BLaER1 treated with 17β-estradiol and CSF1 and Interleukin-3, amounts not matched to agents 10 nM and 100 nM (cell line): ENCODE measurements at regions not wholly inside any gene's neighbourhood (a gene's known extent, or its start where the extent isn't known, plus 50 kb on each side); places are given as distances from the start of the nearest gene placed in this dataset.

Experiments used
- H3K27ac ChIP-seq, 11 experiments: shearing (Covaris generic); formaldehyde crosslinking; 2 replicates each; pipeline ENCODE4 v1.8.1; 2022
- H3K27me3 ChIP-seq, 11 experiments: shearing (Covaris generic); formaldehyde crosslinking; 2 replicates each; pipeline ENCODE4 v1.8.1; 2022
- H3K36me3 ChIP-seq, 11 experiments: shearing (Covaris generic); formaldehyde crosslinking; 2 replicates each; pipeline ENCODE4 v1.8.1; 2022
- H3K4me1 ChIP-seq, 10 experiments: shearing (Covaris generic); formaldehyde crosslinking; 2 replicates each; pipeline ENCODE4 v1.8.1; 2022
- H3K4me2 ChIP-seq, 11 experiments: shearing (Covaris generic); formaldehyde crosslinking; 2 replicates each; pipeline ENCODE4 v1.8.1; 2022
- H3K4me3 ChIP-seq, 10 experiments: shearing (Covaris generic); formaldehyde crosslinking; 2 replicates each; pipeline ENCODE4 v1.8.1; 2022
- H3K9ac ChIP-seq, 11 experiments: shearing (Covaris generic); formaldehyde crosslinking; 2 replicates each; pipeline ENCODE4 v1.8.1; 2022
- H3K9me3 ChIP-seq, 11 experiments: shearing (Covaris generic); formaldehyde crosslinking; replicated peaks in 1 of 11; 2 replicates each; pipeline ENCODE4 v1.8.1; 2022
- H4K20me1 ChIP-seq, 11 experiments: shearing (Covaris generic); formaldehyde crosslinking; 2 replicates each; pipeline ENCODE4 v1.8.1; 2022
- Cebpa-rat ChIP-seq, 11 experiments: shearing (Covaris generic); IDR thresholded peaks; 2 replicates each; pipeline ENCODE4 v1.8.1; 2022

GRCh38 chr16:85330694-85331188, 218.5 kb upstream of the CIBAR2 start:
- peaks cover 42 to 74% (median 68%) of the 10 kb centered on the region in 10 experiments for H3K4me1 ChIP-seq
- peak overlapping the region in 4 of 11 experiments; percentile 12 to 44 (median 16); a peak in 2 of 22 replicates for H3K27ac ChIP-seq
- peak overlapping the region in 4 of 11 experiments; percentile 5 to 30 (median 24); a peak in 4 of 22 replicates for H3K9ac ChIP-seq
- H3K4me3 ChIP-seq = no peak overlapping the region
- no peak for TF ChIP-seq Cebpa-rat (IDR thresholded peaks at IDR 0.05)
- peaks cover 0 to 22% (median 0%) of the 10 kb centered on the region in 11 experiments; a peak in 4 of 22 replicates for H4K20me1 ChIP-seq
- H3K36me3 ChIP-seq = no peaks in the 10 kb centered on the region
- peaks cover 0 to 10% (median 0%) of the 10 kb centered on the region in 11 experiments; a peak in 2 of 22 replicates for H3K9me3 ChIP-seq
- H3K27me3 ChIP-seq = peaks cover 0 to 33% (median 0%) of the 10 kb centered on the region in 11 experiments; a peak in 5 of 22 replicates
- peak overlapping the region; percentile 35 to 94 (median 70); a peak in 21 of 22 replicates for H3K4me2 ChIP-seq

- H3K4me1 ChIP-seq = peaks cover 42 to 75% (median 68%) of the 10 kb centered on the region in 10 experiments
- TF ChIP-seq Cebpa-rat (IDR thresholded peaks at IDR 0.05) = no peak
- H3K36me3 ChIP-seq = no peaks in the 10 kb centered on the region
- H3K27me3 ChIP-seq = peaks cover 0 to 33% (median 0%) of the 10 kb centered on the region in 11 experiments; a peak in 5 of 22 replicates
- no peak overlapping the region for H3K9ac ChIP-seq
- H3K27ac ChIP-seq = no peak overlapping the region
- H3K9me3 ChIP-seq = peaks cover 0 to 3% (median 0%) of the 10 kb centered on the region in 11 experiments; a peak in 2 of 22 replicates
- peaks cover 0 to 29% (median 0%) of the 10 kb centered on the region in 11 experiments; a peak in 5 of 22 replicates for H4K20me1 ChIP-seq
- no peak overlapping the region for H3K4me3 ChIP-seq
- no peak overlapping the region for H3K4me2 ChIP-seq
Observed at GRCh38 chr16:85331688-85332087, 219.4 kb upstream of the CIBAR2 start.

- peaks cover 0 to 33% (median 0%) of the 10 kb centered on the region in 11 experiments; a peak in 5 of 22 replicates for H3K27me3 ChIP-seq
- H3K9ac ChIP-seq = no peak overlapping the region
- peaks cover 0 to 29% (median 0%) of the 10 kb centered on the region in 11 experiments; a peak in 5 of 22 replicates for H4K20me1 ChIP-seq
- H3K4me1 ChIP-seq = peaks cover 42 to 74% (median 64%) of the 10 kb centered on the region in 10 experiments
- H3K4me2 ChIP-seq = no peak overlapping the region
- H3K4me3 ChIP-seq = no peak overlapping the region
- no peaks in the 10 kb centered on the region for H3K36me3 ChIP-seq
- no peak for TF ChIP-seq Cebpa-rat (IDR thresholded peaks at IDR 0.05)
- H3K9me3 ChIP-seq = no peaks in the 10 kb centered on the region
- H3K27ac ChIP-seq = no peak overlapping the region
Observed at GRCh38 chr16:85332175-85332574, 219.9 kb upstream of the CIBAR2 start.

- Histone ChIP-seq H3K4me2 (0 out of 22 replicates have a peak overlapping the region, but pooled peaks of 1 of the 11 experiments have one; percentile 86), H3K27ac (no peak overlapping the region), H3K27me3 (peaks cover 0 to 27% (median 0%) of the 10 kb centered on the region in 11 experiments; a peak in 5 of 22 replicates), H3K4me1 (peaks cover 34 to 63% (median 52%) of the 10 kb centered on the region in 10 experiments), H3K36me3 (no peaks in the 10 kb centered on the region), H4K20me1 (peaks cover 0 to 29% (median 0%) of the 10 kb centered on the region in 11 experiments; a peak in 5 of 22 replicates), H3K9ac (no peak overlapping the region), H3K4me3 (no peak overlapping the region), H3K9me3 (no peaks in the 10 kb centered on the region)
- TF ChIP-seq Cebpa-rat (IDR thresholded peaks at IDR 0.05) = no peak
Observed at GRCh38 chr16:85333337-85333736, 221.1 kb upstream of the CIBAR2 start.

GRCh38 chr16:85333744-85334640, 221.7 kb upstream of the CIBAR2 start:
- peak overlapping the region in 2 of 11 experiments; percentile 9 to 53; a peak in 2 of 22 replicates for H3K27ac ChIP-seq
- no peak for TF ChIP-seq Cebpa-rat (IDR thresholded peaks at IDR 0.05)
- no peaks in the 10 kb centered on the region for H3K9me3 ChIP-seq
- peaks cover 0 to 25% (median 0%) of the 10 kb centered on the region in 11 experiments; a peak in 5 of 22 replicates for H4K20me1 ChIP-seq
- peak overlapping the region in 3 of 11 experiments; percentile 9 to 62 (median 49); a peak in 2 of 22 replicates for H3K9ac ChIP-seq
- peak overlapping the region in 10 of 11 experiments; percentile 70 to 86 (median 80); a peak in 19 of 22 replicates for H3K4me2 ChIP-seq
- no peaks in the 10 kb centered on the region for H3K36me3 ChIP-seq
- H3K4me1 ChIP-seq = peaks cover 27 to 56% (median 45%) of the 10 kb centered on the region in 10 experiments
- peaks cover 0 to 20% (median 0%) of the 10 kb centered on the region in 11 experiments; a peak in 5 of 22 replicates for H3K27me3 ChIP-seq
- H3K4me3 ChIP-seq = no peak overlapping the region

GRCh38 chr16:85334718-85335583, 222.7 kb upstream of the CIBAR2 start:
- H3K4me3 ChIP-seq = peak overlapping the region in 7 of 10 experiments; percentile 12 to 44 (median 28); a peak in 10 of 20 replicates
- peak overlapping the region in 4 of 11 experiments; percentile 9 to 53 (median 12); a peak in 5 of 22 replicates for H3K27ac ChIP-seq
- H3K4me1 ChIP-seq = peaks cover 20 to 47% (median 36%) of the 10 kb centered on the region in 10 experiments
- H3K9ac ChIP-seq = peak overlapping the region; percentile 9 to 62 (median 28); a peak in 13 of 22 replicates
- no peaks in the 10 kb centered on the region for H3K36me3 ChIP-seq
- H3K4me2 ChIP-seq = peak overlapping the region; percentile 70 to 86 (median 81)
- H3K9me3 ChIP-seq = no peaks in the 10 kb centered on the region
- TF ChIP-seq Cebpa-rat (IDR thresholded peaks at IDR 0.05) = no peak
- peaks cover 0 to 12% (median 0%) of the 10 kb centered on the region in 11 experiments; a peak in 4 of 22 replicates for H3K27me3 ChIP-seq
- peaks cover 0 to 17% (median 0%) of the 10 kb centered on the region in 11 experiments; a peak in 3 of 22 replicates for H4K20me1 ChIP-seq

GRCh38 chr16:85335584-85336491, 223.6 kb upstream of the CIBAR2 start:
- peaks cover 0 to 5% (median 0%) of the 10 kb centered on the region in 11 experiments; a peak in 1 of 22 replicates for H3K27me3 ChIP-seq
- H4K20me1 ChIP-seq = peaks cover 0 to 14% (median 0%) of the 10 kb centered on the region in 11 experiments; a peak in 3 of 22 replicates
- peak overlapping the region; percentile 70 to 86 (median 81) for H3K4me2 ChIP-seq
- TF ChIP-seq Cebpa-rat (IDR thresholded peaks at IDR 0.05) = no peak
- no peaks in the 10 kb centered on the region for H3K36me3 ChIP-seq
- peak overlapping the region in 9 of 11 experiments; percentile 9 to 62 (median 35); a peak in 9 of 22 replicates for H3K9ac ChIP-seq
- peak overlapping the region in 3 of 10 experiments; percentile 28 to 44 (median 31); a peak in 4 of 20 replicates for H3K4me3 ChIP-seq
- H3K9me3 ChIP-seq = no peaks in the 10 kb centered on the region
- peaks cover 11 to 38% (median 27%) of the 10 kb centered on the region in 10 experiments for H3K4me1 ChIP-seq
- H3K27ac ChIP-seq = no peak overlapping the region; a peak in 1 of 22 replicates
